A549 (cell line): ENCODE measurements at regions not wholly inside any gene's neighbourhood (a gene's known extent, or its start where the extent isn't known, plus 50 kb on each side); places are given as distances from the start of the nearest gene placed in this dataset.

ENCODE experiments used
- EP300 ChIP-seq, 2 experiments: fragments of >200 bp; sonication (Bioruptor Twin); formaldehyde crosslinking; IDR thresholded peaks; 2 replicates in 1 of 2; 3 replicates in 1 of 2; pipeline ENCODE4 v1.6.1; 2016 to 2017
- HOXB5 ChIP-seq: fragments of 250-450 bp; sonication (Bioruptor Pico); IDR thresholded peaks from 2 replicates; pipeline ENCODE4 v1.5.0; 2020; ENCODE audit warnings: mild to moderate bottlenecking, moderate library complexity
- POLR2A ChIP-seq: IDR thresholded peaks from 2 replicates; pipeline ENCODE4 v1.6.1; 2012; ENCODE audit warnings: mild to moderate bottlenecking, low read length
- TF ChIP-seq, protein P1 (sequence below): fragments of >200 bp; sonication (Bioruptor Twin); formaldehyde crosslinking; IDR thresholded peaks from 3 replicates; pipeline ENCODE4 v1.5.1; 2016
- TF ChIP-seq, protein P2 (sequence below): fragments of 250-450 bp; sonication (Bioruptor Pico); IDR thresholded peaks from 2 replicates; pipeline ENCODE4 v1.5.0; 2021; ENCODE audit warnings: mild to moderate bottlenecking, moderate library complexity, borderline replicate concordance

DNA sequence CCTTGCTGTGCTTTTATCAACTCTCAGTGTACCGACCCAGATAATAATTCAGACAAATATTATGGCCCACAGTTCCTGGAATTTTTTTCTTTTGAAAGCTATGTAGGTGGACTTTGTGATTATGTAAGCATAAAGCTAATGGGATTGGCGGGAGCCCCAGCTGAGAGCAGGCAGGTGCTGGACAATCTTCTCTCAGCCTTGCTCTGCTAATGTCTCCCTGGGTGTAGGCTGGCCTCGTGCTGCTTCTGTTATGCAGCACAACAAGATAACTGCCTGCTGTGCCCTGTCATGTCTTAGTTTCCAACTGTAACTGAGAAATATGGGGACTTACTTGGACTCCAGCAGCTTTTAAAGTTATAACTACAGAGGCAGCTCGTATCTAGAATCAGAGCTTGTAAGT is 415.0 kb downstream of the PDCD6IP start:
- TF ChIP-seq POLR2A, result no peak
- TF ChIP-seq, protein P1, sequence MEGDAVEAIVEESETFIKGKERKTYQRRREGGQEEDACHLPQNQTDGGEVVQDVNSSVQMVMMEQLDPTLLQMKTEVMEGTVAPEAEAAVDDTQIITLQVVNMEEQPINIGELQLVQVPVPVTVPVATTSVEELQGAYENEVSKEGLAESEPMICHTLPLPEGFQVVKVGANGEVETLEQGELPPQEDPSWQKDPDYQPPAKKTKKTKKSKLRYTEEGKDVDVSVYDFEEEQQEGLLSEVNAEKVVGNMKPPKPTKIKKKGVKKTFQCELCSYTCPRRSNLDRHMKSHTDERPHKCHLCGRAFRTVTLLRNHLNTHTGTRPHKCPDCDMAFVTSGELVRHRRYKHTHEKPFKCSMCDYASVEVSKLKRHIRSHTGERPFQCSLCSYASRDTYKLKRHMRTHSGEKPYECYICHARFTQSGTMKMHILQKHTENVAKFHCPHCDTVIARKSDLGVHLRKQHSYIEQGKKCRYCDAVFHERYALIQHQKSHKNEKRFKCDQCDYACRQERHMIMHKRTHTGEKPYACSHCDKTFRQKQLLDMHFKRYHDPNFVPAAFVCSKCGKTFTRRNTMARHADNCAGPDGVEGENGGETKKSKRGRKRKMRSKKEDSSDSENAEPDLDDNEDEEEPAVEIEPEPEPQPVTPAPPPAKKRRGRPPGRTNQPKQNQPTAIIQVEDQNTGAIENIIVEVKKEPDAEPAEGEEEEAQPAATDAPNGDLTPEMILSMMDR, result no peak
- TF ChIP-seq EP300 (IDR thresholded peaks at IDR 0.05), result no peak
- TF ChIP-seq HOXB5 (CRISPR knock-in tag), result no peak
- TF ChIP-seq, protein P2, sequence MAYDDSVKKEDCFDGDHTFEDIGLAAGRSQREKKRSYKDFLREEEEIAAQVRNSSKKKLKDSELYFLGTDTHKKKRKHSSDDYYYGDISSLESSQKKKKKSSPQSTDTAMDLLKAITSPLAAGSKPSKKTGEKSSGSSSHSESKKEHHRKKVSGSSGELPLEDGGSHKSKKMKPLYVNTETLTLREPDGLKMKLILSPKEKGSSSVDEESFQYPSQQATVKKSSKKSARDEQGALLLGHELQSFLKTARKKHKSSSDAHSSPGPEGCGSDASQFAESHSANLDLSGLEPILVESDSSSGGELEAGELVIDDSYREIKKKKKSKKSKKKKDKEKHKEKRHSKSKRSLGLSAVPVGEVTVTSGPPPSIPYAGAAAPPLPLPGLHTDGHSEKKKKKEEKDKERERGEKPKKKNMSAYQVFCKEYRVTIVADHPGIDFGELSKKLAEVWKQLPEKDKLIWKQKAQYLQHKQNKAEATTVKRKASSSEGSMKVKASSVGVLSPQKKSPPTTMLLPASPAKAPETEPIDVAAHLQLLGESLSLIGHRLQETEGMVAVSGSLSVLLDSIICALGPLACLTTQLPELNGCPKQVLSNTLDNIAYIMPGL (CRISPR knock-in tag), result no peak
